ENCODE measurements at regions not wholly inside any gene's neighbourhood (a gene's known extent, or its start where the extent isn't known, plus 50 kb on each side); places are given as distances from the start of the nearest gene placed in this dataset.

- H3K4me2 ChIP-seq (ENCODE audit: low read depth, low read length): no peak overlapping the region
- no peaks in the 10 kb centered on the region for H3K4me1 ChIP-seq (ENCODE audit: low read length)
- no peaks in the 10 kb centered on the region for H3K27me3 ChIP-seq (replicated peaks; ENCODE audit: insufficient read depth, low read length)
- H3K9me2 ChIP-seq (replicated peaks; ENCODE audit: insufficient read depth, low read length): no peaks in the 10 kb centered on the region
- no peaks in the 10 kb centered on the region for H4K20me1 ChIP-seq (ENCODE audit: insufficient read depth, low read length)
- H2AFZ ChIP-seq (ENCODE audit: low read length): no peak overlapping the region
- no peaks in the 10 kb centered on the region for H3K36me3 ChIP-seq (replicated peaks; ENCODE audit: insufficient read depth, low read length)
- DNase-seq: no peak
- H3K79me2 ChIP-seq (ENCODE audit: low read length): no peaks in the 10 kb centered on the region
- no peak overlapping the region for H3K4me3 ChIP-seq (ENCODE audit: low read length)
- H3F3A ChIP-seq (ENCODE audit: insufficient read depth, low read length): no peaks in the 10 kb centered on the region
- no peak overlapping the region for H3K9ac ChIP-seq (ENCODE audit: low read length)
- H3K27ac ChIP-seq (ENCODE audit: low read length): no peak overlapping the region
- no peaks in the 10 kb centered on the region for H3K9me3 ChIP-seq (replicated peaks; ENCODE audit: insufficient read depth, low read length)
- no peak for TF ChIP-seq EZH2phosphoT487 (IDR thresholded peaks at IDR 0.05; ENCODE audit: low read length)
- no peak for TF ChIP-seq EZH2 (optimal IDR thresholded peaks at IDR 0.05; ENCODE audit: low read depth, low read length)
- TF ChIP-seq CTCF (IDR thresholded peaks at IDR 0.05; ENCODE audit: low read length): no peak
Measured at GRCh38 chr12:13913371-13913770, 68.0 kb downstream of the GRIN2B start.

GRCh38 chr12:13911756-13912554 is 69.4 kb downstream of the GRIN2B start:
- TF ChIP-seq CTCF (IDR thresholded peaks at IDR 0.05; ENCODE audit: low read length) (no peak), EZH2phosphoT487 (IDR thresholded peaks at IDR 0.05; ENCODE audit: low read length) (no peak), EZH2 (optimal IDR thresholded peaks at IDR 0.05; ENCODE audit: low read depth, low read length) (no peak)
- Histone ChIP-seq H3K27me3 (replicated peaks; ENCODE audit: insufficient read depth, low read length) (no peaks in the 10 kb centered on the region), H3F3A (ENCODE audit: insufficient read depth, low read length) (no peaks in the 10 kb centered on the region), H3K4me3 (ENCODE audit: low read length) (no peak overlapping the region), H4K20me1 (ENCODE audit: insufficient read depth, low read length) (no peaks in the 10 kb centered on the region), H3K9ac (ENCODE audit: low read length) (no peak overlapping the region), H3K4me1 (ENCODE audit: low read length) (no peaks in the 10 kb centered on the region), H3K9me3 (replicated peaks; ENCODE audit: insufficient read depth, low read length) (no peaks in the 10 kb centered on the region), H3K4me2 (ENCODE audit: low read depth, low read length) (no peak overlapping the region), H3K27ac (ENCODE audit: low read length) (no peak overlapping the region), H3K79me2 (ENCODE audit: low read length) (no peaks in the 10 kb centered on the region), H2AFZ (ENCODE audit: low read length) (no peak overlapping the region), H3K9me2 (replicated peaks; ENCODE audit: insufficient read depth, low read length) (no peaks in the 10 kb centered on the region), H3K36me3 (replicated peaks; ENCODE audit: insufficient read depth, low read length) (no peaks in the 10 kb centered on the region)
- DNase-seq: no peak

GRCh38 chr12:13905794-13906193 is 75.6 kb downstream of the GRIN2B start:
- Histone ChIP-seq H3K4me1 (ENCODE audit: low read length) (no peaks in the 10 kb centered on the region), H3K9me2 (replicated peaks; ENCODE audit: insufficient read depth, low read length) (no peaks in the 10 kb centered on the region), H4K20me1 (ENCODE audit: insufficient read depth, low read length) (no peaks in the 10 kb centered on the region), H3F3A (ENCODE audit: insufficient read depth, low read length) (no peaks in the 10 kb centered on the region), H3K9me3 (replicated peaks; ENCODE audit: insufficient read depth, low read length) (no peaks in the 10 kb centered on the region), H3K4me3 (ENCODE audit: low read length) (no peak overlapping the region), H3K36me3 (replicated peaks; ENCODE audit: insufficient read depth, low read length) (no peaks in the 10 kb centered on the region), H3K9ac (ENCODE audit: low read length) (no peak overlapping the region), H3K79me2 (ENCODE audit: low read length) (no peaks in the 10 kb centered on the region), H3K27me3 (replicated peaks; ENCODE audit: insufficient read depth, low read length) (no peaks in the 10 kb centered on the region), H3K4me2 (ENCODE audit: low read depth, low read length) (no peak overlapping the region), H2AFZ (ENCODE audit: low read length) (no peak overlapping the region), H3K27ac (ENCODE audit: low read length) (no peak overlapping the region)
- no peak for DNase-seq
- TF ChIP-seq EZH2 (optimal IDR thresholded peaks at IDR 0.05; ENCODE audit: low read depth, low read length) (no peak), EZH2phosphoT487 (IDR thresholded peaks at IDR 0.05; ENCODE audit: low read length) (no peak), CTCF (IDR thresholded peaks at IDR 0.05; ENCODE audit: low read length) (no peak)

Data from MM.1S (cell line).